Fibroblast of skin of right biceps (primary cell): ENCODE measurements at regions not wholly inside any gene's neighbourhood (a gene's known extent, or its start where the extent isn't known, plus 50 kb on each side); places are given as distances from the start of the nearest gene placed in this dataset.
"Not testable (repeated sequence)": the region's sequence is repeated elsewhere in the genome, so short reads cannot be mapped to it uniquely, and the experiment has no call there.

Experiments
- DNase-seq: peaks from one replicate; pipeline ENCODE4 v3.0.0-alpha.2; 2013

- DNase-seq: peak; percentile 9
These were observed 160.9 kb upstream of the SPTLC3 start for GRCh38 chr20:12847872-12848271.

DNA sequence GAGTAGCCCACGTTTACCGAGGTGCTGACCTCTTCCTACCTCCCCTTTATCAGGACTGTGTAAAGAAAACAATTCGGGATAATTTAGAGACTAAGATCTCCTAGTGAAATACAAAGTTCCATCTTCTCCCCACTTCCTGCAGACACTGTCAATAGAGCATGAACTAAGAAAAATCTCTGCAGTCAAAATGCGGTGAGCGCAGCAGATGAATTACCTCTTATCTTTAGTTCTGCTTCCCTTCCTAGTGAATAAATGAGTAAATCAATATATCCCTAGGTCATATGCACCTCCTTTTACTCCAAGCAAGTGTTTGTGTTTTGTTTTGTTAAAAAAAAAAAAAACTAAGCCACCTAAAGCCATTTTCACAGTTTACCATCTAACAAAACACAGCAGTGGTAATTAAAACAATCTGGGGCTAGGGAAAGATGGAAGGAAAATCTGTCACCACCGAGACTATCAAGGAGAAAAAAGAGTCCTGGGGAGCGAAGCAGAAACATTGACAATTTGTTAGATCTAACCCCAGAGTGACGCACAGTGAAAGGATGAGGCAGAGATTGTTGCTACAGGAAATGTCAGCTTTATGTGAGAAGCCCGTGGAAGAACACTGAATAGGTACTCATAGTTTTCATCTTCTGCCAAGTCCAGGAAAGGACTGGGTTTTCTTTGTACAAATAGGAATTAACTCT is 159.4 kb upstream of the SPTLC3 start:
- no peak for DNase-seq

- not testable (repeated sequence) for DNase-seq
These were observed 151.1 kb upstream of the SPTLC3 start for GRCh38 chr20:12857643-12858042.

- no peak for DNase-seq
These were observed 148.0 kb upstream of the SPTLC3 start for GRCh38 chr20:12860619-12861247.

GRCh38 chr20:12869669-12870068 is 139.1 kb upstream of the SPTLC3 start:
- no peak for DNase-seq

DNA sequence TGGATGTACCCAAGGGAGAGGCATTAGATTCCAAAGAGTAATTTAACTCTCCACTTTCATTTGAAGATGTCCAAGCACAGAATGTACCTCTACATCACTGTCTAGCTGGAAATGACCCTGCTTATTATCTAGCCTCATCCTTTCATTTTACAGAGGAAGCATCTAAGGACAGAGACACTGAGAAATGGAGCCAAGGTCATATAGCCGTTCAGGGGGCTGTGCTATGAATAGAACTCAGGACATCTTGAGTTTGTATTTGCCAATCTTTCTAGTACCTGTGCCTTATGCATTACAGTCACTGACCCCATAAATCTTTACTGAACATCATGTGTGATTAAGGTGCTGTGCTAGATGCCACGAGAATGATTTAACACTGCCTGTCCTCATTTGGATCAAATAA is 138.2 kb upstream of the SPTLC3 start:
- DNase-seq: no peak

DNA sequence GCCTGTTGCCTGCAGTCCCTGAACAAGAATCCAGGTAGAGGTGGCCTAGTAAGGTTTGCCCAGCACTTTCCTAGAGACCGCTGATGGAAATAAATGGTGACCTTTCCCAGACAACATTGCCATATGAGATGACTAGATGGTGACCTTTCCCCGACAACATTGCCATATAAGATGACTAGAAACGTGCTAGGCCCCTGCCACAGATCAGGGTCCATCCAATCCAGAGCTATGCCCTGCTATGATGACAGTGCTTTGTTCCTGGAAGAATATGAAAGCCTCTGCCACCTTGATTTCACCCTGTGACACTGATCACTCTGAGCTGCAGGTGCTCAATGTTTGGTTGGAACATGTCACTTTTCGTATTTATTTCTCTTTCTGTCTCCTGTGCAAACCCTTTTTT is 133.8 kb upstream of the SPTLC3 start:
- no peak for DNase-seq

GRCh38 chr20:12875510-12875909 is 133.3 kb upstream of the SPTLC3 start:
- no peak for DNase-seq

DNA sequence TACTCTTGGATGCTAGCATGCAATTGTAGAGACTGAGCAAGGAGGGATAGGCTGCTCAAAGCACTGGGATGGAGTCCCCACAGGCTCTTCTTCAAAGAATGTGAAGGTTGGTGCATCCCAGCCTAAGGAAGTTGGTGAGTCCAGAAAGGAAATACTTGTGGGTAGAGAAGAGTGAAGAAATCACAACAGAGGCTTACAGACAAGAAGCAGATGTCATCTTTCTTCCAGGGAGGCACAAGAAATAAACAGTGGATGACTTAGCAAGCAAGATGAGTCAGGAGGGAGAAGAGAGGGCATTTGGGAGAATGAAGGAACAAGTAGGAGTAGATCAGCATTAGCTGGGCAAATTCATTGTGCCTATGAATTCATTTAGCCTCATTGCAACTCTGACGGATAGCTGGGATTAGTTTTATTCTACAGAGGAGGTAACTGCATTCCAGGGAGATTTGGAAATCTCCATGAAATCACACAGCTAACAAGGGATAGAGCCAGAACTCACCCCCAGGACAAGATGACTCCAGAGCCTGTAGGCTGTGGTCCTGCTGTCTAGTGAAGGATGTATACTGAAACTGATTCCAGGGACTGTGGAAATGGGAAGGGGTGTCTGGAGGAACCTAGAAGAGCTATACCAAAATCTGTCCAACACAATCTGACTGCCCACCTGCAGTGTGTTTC is 125.8 kb upstream of the SPTLC3 start:
- peak; percentile 62 for DNase-seq

DNA sequence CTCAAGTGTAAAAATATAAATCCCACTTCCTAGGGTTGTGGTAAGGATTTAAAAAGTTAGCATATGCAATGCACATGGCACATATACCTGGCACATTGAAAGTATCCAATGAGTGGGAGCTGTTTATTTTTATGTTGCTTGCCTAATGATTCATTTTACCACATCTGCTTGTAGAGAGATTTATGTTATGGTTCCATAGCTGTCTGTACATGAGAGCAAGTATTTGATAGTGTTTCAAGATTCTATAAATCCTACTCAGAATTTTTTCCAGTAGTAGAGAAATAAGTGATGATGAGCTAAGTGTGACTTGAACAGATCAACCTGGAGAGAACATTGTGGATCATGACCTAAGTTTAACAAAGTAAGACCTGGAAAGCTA is 125.3 kb upstream of the SPTLC3 start:
- peak; percentile 0 for DNase-seq

DNA sequence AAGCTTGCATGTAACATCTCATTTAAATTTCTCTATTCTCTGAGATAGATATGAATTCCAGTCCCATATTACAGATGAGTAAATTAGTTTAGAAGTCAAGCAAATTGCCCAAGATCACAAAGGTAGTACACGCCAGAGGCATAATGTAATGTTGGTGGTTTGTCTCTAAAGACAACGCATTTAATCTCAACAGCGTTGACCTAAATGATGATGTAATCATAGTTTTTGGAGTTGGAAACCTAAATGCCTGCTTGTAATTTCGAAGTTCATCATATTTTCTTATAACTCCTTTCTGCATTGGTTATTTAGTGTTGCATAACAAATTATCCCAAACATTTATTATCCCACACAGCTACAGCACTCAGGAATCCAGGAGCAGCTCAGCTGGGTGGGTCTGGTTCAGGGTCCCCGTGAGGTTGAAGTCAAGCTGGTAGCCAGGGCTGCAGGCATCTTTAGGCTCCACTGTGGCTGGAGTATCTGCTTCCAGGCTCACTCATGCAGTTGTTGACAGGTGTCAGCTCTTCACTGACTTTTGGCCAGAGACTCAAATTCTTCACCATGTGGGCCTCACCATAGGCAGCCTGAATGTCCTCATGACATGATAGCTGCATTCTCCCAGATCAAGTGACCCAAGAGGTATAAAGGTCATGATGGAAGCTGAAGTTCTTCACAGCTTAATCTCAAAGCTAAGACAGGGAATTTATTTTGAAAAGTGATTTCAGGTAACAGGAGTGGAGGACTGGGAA is 122.0 kb upstream of the SPTLC3 start:
- DNase-seq: no peak

DNA sequence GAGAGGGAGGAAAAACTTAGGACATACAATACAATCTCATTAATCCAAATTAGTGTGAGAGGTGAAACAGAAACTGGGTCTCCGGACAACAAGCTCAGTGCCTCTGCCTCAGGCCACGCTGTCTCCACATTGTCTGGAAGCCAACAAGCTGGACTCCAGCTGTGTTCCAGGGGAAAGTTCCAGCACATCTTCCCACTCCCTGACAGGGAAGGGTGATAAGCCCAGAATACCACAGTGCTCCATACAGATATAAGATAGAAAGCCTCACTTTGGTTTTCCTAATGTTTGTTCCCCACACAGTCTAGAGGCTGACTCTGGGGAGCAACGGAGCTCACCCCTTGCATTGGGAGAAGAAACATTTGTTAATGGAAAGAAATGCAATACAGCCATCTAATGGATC is 117.1 kb upstream of the SPTLC3 start:
- no peak for DNase-seq

DNA sequence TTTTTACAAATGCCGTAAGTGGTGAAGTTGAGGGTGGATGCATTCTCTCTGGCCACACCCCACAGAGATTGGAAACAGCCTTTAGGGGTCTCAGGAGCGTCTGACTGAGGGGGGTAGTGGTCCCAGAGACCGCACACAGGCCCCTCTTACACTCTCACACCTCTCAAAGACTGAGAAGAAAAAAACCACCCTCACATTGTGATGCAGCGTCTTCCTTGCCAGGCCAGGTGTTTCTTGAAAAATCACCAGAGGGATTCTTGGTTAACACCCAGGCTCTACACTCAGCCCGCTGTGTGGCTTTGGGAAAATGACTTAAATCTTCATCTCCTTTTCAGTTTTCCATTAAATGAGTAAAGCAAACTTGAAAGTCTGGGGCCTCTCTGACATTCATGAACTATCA is 115.8 kb upstream of the SPTLC3 start:
- DNase-seq: no peak

DNA sequence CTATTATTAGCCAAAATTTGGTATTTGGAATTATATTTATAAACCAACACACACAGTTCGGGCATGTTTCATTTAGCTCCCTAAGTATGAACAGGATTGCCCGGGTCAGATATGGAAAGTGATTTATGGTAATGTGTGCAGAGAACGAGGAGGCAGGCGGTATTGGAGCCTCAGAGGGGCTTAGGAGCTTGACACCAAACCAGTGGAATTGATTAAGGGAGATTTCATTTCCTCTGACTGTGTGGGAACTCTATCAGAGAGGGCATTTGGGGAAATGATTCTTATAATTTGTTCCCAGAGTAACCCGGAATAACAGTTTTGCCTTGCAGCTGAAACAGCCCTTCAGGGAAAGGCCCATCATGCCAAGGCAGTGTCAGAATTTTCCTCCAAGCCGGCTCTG is 115.1 kb upstream of the SPTLC3 start:
- DNase-seq: no peak

DNA sequence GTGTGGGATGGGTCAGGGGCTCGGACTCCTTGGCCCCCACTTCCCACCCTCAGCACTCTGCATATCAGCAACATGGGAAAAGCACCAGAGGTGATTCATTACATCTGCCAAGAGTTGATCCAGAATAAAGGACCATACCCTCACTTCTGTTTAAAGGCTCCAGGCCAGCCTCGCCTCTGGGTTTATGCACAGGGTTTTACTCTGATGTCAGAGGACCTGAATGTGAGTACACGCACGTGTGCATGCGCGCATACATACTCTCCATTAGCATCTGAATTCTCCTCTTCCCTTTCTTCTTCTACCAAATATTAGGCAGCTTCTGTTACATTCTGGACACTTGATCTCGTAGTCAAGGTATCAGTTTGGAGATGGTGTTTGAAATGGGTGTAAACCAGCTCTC is 114.7 kb upstream of the SPTLC3 start:
- no peak for DNase-seq

DNA sequence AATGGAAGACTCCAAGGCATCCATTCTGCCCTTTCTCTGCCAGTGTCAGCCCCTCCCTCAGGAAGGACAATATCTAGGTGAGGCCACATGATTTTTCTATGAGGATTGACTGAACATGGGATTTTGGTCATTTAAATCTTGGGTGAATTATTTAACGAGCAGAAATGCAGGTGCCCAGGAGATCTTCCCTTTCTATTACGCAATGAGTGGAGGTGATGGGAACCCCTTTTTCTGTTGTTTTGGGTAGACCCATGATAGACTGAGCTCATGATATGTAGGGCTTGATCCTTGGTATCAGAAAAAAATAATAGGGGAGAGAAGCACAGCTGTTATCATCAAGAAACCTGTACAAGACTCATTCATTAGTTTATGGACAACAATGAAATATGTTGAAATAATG is 112.6 kb upstream of the SPTLC3 start:
- DNase-seq: no peak

GRCh38 chr20:12902992-12903391 is 105.8 kb upstream of the SPTLC3 start:
- DNase-seq: no peak

DNA sequence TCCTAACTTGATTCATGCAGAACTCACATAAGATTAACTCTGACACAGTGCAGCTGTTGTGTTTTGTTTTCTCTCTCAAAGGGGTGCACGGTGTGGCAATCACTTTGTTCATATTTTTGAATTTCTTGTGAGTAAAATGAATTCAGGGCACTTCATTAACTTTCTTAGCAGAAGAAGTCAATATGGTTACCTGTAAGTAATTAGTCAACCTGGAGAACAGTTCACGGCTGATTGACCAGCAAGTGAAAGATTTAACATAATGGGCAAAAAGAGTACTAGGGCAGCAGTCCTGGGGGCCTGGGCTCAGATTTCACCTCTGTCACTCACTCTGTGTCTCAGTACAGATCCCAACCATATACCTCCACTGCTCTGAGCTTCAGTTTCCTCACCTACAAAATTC is 102.4 kb upstream of the SPTLC3 start:
- DNase-seq: no peak

DNA sequence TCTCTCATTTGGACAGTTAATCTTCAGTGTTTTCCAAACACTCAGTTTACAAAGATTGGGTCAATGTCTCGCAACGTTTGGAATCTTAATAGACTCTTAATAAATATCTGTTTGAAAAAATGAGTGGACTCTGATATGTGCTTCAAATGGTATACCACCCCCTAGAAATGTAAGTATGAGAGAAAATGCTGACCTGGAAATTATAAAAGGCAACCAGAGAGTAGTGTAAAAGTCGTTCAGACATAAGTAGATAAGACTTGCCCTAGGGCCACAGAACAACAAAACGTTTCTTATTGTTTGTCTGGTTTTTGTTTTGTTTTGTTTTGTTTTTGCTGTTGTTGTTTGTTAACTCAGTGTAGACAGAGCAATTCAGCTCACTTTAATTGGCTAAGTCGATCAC is 97.4 kb upstream of the SPTLC3 start:
- DNase-seq: no peak

DNA sequence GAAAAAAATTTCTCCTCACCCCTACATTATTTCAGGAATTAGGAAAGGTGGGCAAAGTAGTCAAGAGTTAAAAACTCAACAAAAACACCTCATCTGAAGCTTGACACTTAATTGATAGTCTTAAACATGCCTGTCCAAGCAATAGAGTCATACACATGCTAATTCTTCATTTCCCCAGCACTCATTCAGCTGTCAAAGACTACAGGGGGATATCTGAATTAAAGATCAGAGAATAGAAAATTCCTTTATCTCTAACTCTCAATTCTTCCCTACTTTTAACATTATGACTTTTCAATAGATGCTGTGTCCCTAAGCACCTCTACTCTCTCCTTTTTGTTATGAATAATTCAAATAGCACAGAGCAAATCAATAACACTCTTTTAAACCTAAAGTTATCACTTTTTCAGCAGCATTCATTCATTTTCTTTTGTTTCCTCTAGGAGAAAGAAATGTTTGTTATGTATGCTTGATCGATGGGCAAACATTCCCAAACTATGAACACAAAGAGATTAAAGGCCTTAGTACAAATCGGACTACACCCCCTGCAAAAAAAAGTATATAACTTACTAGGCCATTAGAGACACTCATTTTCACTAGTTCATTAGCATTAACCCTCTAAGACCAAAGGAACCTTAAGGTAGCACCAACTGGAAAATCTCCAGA is 94.9 kb upstream of the SPTLC3 start:
- DNase-seq: no peak

GRCh38 chr20:12914804-12915203 is 94.0 kb upstream of the SPTLC3 start:
- DNase-seq: no peak

DNA sequence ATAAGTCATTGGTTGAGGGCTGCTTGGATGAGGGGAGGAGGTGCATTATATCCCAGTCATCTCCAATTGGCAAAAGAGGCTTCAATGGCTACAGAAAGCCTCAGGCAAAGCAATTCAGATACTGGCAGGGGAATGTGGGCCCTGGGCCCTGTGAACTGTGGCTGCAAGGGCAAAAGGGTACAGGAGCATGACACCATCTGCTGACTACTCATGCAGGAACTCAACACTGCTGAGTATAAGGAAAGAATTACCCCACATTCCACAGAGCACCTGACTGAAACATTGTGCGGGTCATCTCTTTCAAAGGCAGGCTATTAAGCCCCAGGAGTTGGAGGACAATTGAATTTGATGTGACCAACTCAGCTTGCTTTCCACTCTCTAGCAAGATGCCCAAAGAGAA is 92.1 kb upstream of the SPTLC3 start:
- DNase-seq: no peak

- no peak for DNase-seq
These were observed 84.6 kb upstream of the SPTLC3 start for GRCh38 chr20:12924126-12924525.
